Subcutaneous abdominal adipose tissue (tissue), 5 donors: ENCODE measurements at regions not wholly inside any gene's neighbourhood (a gene's known extent, or its start where the extent isn't known, plus 50 kb on each side); places are given as distances from the start of the nearest gene placed in this dataset.

Experiments
- H3K27ac ChIP-seq: one replicate; pipeline ENCODE4 v1.7.0; 2013; ENCODE audit warnings: low read depth, mild to moderate bottlenecking, inconsistent platforms, low read length, moderate library complexity
- H3K27me3 ChIP-seq, 5 donors: one replicate each; pipeline ENCODE4 v1.7.0; 2013; ENCODE audit warnings: low read length in 5 of 5, inconsistent platforms in 1 of 5; ENCODE audit not compliant: control insufficient read depth in 5 of 5, insufficient read depth in 4 of 5
- H3K36me3 ChIP-seq, 5 donors: one replicate each; pipeline ENCODE4 v1.7.0; 2013; ENCODE audit warnings: low read length in 5 of 5; ENCODE audit not compliant: control insufficient read depth in 5 of 5, insufficient read depth in 5 of 5
- H3K4me1 ChIP-seq, 5 donors: one replicate each; pipeline ENCODE4 v1.7.0; 2013; ENCODE audit warnings: low read length in 5 of 5, mild to moderate bottlenecking in 3 of 5, moderate library complexity in 1 of 5; ENCODE audit not compliant: control insufficient read depth in 5 of 5, insufficient read depth in 5 of 5
- H3K4me3 ChIP-seq, 5 donors: one replicate each; pipeline ENCODE4 v1.7.0; 2013; ENCODE audit warnings: low read length in 5 of 5, low read depth in 1 of 5
- H3K9ac ChIP-seq, 5 donors: one replicate each; pipeline ENCODE4 v1.7.0; 2013; ENCODE audit warnings: low read length in 5 of 5, mild to moderate bottlenecking in 4 of 5, moderate library complexity in 3 of 5
- H3K9me3 ChIP-seq, 5 donors: one replicate each; pipeline ENCODE4 v1.7.0; 2013; ENCODE audit warnings: low read length in 5 of 5; ENCODE audit not compliant: control insufficient read depth in 5 of 5
- donor health status: healthy.
- donor health status: healthy.
- donor health status: healthy.
- donor health status: healthy.
- donor health status: healthy.

DNA sequence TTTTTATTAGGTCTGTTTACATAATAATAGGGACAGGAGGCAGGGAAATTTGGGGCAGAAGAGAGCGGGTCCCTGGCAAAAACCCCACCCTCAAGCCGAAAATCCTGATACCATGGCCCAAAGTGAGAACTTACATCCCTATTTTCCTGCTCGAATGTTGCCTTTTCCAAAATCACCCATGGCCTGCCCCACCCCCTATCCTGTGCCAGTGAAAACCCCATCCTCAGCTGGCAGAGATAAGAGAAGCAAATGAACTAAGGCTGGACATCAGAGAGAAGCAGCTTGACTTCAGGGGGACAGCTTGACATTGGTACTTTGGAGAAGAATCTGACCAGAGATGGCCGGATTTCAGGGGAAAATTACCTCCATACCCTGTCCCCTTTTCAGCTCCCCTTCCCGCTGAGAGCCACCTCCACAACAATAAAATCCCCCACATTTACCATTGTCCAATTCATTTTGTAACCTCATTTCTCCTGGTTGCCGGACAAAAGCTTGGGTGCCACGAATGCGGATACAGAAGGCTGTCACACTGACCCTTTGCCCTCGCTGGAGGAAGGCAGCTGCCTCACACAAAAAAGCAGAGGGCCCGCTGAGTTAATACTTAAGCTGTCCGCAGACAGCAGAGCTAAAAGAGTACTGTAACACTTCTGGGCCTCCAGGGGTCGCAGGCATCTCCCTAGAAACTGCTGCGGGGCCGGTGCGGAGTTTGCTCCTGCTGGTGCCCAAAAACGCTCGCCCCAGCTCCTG lies 196.2 kb downstream of the SNCA start:
- H3K4me3 ChIP-seq, result peak overlapping the region in 2 of 5 donors; percentile 42
- H3K27me3 ChIP-seq, result no peaks in the 10 kb centered on the region
- H3K9me3 ChIP-seq, result no peaks in the 10 kb centered on the region
- peaks cover 0 to 7% (median 0%) of the 10 kb centered on the region in 5 donors for H3K4me1 ChIP-seq
- no peaks in the 10 kb centered on the region for H3K36me3 ChIP-seq
- H3K9ac ChIP-seq, result no peak overlapping the region
- H3K27ac ChIP-seq, result no peak overlapping the region

DNA sequence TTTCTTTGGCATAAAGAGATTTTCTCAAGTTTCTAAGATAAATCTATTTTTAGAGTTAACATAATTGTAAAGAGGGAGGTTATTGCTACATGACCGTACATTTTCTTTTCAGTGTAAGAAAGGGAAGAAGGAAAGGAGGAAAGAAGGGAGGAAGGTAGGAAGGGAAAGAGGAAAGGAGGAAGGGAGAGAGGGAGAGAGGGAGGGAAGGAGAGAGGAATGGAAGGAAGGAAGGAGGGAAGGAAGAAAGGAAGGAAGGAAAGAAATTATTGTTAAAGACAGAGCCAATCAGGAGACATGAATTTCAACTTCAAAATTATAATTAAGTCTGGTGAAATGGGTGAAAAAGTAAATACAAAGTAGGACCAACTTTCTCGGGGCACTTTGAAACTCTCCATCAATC lies 197.6 kb downstream of the SNCA start:
- Histone ChIP-seq H3K4me3 (no peak overlapping the region), H3K36me3 (no peaks in the 10 kb centered on the region), H3K27ac (no peak overlapping the region), H3K4me1 (peaks cover 0 to 7% (median 0%) of the 10 kb centered on the region in 5 donors), H3K9me3 (no peaks in the 10 kb centered on the region), H3K9ac (no peak overlapping the region), H3K27me3 (no peaks in the 10 kb centered on the region)

DNA sequence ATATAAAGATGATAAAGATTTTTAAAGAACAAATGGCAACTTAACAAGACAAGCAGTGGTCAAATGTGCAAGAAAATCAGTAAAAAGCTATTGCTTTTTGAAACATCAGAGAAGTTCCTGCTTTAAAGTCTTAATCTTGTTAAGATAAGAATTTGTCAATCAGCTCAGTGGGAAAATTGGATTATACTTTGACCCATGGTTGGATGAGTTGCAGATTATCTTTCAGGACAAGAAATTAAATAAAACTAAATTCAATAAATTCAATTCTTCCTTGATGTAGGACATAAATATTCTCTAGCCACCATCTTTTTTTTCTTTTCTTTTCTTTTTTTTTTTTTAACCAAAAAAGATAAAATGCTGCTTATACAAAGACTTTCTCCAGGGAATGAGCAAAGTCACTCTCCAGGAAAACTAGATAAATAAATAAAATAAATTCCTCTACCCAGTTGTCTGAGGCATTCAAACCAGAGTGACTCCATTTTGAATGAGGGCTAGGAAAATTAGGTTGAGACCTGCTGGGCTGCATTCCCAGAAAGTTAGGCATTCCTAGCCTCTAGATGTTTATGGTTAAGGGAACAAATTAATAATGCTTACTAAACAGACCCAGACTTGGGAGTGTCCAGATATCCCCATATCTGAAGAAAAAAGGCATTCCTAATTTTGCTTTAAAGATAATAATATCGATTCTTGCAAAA lies 211.2 kb downstream of the SNCA start:
- Histone ChIP-seq H3K36me3 (no peaks in the 10 kb centered on the region), H3K4me1 (no peaks in the 10 kb centered on the region), H3K27ac (no peak overlapping the region), H3K27me3 (no peaks in the 10 kb centered on the region), H3K9ac (no peak overlapping the region), H3K4me3 (no peak overlapping the region), H3K9me3 (no peaks in the 10 kb centered on the region)

DNA sequence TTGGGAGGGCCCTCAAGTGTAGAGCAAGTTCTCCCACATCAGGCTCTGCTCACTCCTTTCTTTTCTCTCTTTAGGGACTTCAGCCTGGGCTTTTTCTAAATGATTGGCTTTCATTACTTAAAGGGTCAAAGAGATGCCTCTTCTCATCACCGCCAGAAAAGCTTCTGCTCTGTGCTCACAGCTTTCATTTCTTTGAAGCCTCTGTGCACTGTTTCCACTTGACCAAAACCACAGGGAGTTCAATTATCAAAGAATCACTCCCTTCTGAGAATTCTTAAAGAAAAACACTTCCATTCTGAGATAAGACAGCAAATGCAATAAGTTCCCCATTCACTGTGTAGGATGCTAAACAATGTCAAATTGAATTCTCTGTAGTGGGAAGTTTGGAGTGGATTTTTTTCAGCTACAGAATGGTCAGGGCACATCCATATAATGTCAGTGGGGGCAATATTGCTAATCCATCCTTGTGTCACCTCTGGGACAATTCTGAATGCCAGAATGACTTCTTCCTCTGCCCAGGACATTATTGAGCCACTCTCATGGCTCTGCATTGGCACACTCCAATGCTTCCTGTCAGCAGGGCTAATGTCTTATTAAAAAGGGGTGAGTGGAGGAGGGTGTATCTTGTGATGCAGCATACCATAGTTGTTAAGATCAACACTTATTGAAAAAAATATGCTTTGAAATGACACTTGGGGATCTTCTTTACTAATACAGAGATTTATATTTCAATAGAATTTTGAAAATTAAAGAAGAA lies 217.6 kb downstream of the SNCA start:
- H3K4me3 ChIP-seq, result no peak overlapping the region
- H3K9me3 ChIP-seq, result no peaks in the 10 kb centered on the region
- H3K36me3 ChIP-seq, result no peaks in the 10 kb centered on the region
- H3K27me3 ChIP-seq, result no peaks in the 10 kb centered on the region
- no peaks in the 10 kb centered on the region for H3K4me1 ChIP-seq
- H3K9ac ChIP-seq, result no peak overlapping the region
- H3K27ac ChIP-seq, result no peak overlapping the region

DNA sequence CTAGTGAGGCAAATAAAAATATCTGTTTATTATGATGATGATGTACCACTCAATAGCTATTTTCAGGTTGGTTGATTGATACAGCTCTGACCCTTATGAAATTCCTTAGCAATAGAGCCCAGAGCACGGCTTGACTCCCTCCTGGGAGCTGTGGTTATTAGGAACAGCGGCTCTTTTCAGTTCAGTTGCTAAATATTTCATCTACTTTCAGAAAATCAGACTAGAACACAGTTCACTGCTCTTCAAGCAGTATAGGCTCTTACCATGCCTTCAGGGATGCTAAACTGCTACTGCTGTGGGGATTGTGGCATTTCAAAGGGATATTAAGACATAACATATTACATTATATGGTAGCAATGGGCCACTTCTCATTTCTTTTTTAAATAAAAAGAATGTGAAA lies 218.8 kb downstream of the SNCA start:
- Histone ChIP-seq H3K9ac (no peak overlapping the region), H3K27me3 (no peaks in the 10 kb centered on the region), H3K36me3 (no peaks in the 10 kb centered on the region), H3K27ac (no peak overlapping the region), H3K9me3 (no peaks in the 10 kb centered on the region), H3K4me3 (no peak overlapping the region), H3K4me1 (no peaks in the 10 kb centered on the region)

DNA sequence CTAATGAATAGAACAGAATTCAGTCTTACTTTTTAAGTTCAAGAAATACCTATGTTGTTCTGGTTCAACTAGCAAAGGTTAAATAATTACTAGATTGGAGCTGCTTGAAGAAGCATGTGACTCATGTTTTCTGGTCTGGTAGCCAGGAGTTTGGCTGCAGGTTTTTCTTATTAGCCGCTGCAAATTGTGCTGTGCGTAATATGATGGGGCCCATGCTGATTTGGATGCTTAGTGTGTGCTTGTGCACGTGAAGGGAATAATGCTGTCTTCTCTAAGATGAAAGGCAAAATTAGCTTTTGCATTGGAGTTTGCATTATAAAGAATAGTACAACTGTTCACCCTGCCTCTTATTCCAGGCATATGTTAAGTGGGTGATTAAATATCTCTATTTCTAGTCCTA lies 219.6 kb downstream of the SNCA start:
- no peaks in the 10 kb centered on the region for H3K27me3 ChIP-seq
- H3K36me3 ChIP-seq, result no peaks in the 10 kb centered on the region
- no peaks in the 10 kb centered on the region for H3K4me1 ChIP-seq
- no peak overlapping the region for H3K4me3 ChIP-seq
- H3K9ac ChIP-seq, result no peak overlapping the region
- H3K27ac ChIP-seq, result no peak overlapping the region
- no peaks in the 10 kb centered on the region for H3K9me3 ChIP-seq

DNA sequence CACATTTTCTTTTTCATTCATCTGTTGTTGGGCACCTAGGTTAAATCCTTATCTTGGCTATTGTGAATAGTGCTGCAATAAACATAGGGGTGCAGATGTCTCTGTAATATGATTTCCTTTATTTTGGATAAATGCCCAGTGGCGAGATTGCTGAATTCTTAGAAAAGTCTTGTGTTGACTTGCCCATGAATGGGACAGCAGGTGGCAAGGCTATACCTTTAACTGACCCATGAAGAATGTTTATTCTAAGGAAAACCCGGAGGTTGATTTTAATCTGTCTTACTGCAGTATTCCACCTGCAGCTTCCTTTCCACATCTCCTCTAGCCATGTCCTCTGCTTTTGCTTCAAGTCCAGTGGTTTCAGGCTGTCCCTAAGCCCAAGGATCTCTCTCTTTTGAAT lies 220.6 kb downstream of the SNCA start:
- Histone ChIP-seq H3K4me3 (no peak overlapping the region), H3K9ac (no peak overlapping the region), H3K9me3 (no peaks in the 10 kb centered on the region), H3K27me3 (no peaks in the 10 kb centered on the region), H3K4me1 (no peaks in the 10 kb centered on the region), H3K27ac (no peak overlapping the region), H3K36me3 (no peaks in the 10 kb centered on the region)

DNA sequence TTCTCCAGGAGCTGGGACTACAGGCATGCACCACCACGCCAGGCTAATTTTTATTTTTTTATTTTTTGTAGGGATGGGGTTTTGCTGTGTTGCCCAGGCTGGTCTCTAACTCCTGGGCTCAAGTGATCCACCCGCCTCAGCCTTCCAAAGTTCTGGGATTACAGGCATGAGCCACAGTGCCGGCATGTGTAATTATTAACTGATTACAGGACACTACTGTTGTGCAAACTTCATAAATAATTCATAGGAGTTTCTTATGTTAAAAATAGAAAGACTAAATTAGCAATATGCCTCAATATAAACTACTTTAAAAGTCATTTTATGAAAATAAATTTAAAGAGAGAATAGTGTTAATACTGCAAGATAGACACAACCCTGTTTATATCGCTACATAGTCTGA lies 221.9 kb downstream of the SNCA start:
- no peaks in the 10 kb centered on the region for H3K9me3 ChIP-seq
- H3K4me3 ChIP-seq, result no peak overlapping the region
- H3K9ac ChIP-seq, result no peak overlapping the region
- H3K36me3 ChIP-seq, result no peaks in the 10 kb centered on the region
- H3K27ac ChIP-seq, result no peak overlapping the region
- no peaks in the 10 kb centered on the region for H3K4me1 ChIP-seq
- H3K27me3 ChIP-seq, result no peaks in the 10 kb centered on the region

DNA sequence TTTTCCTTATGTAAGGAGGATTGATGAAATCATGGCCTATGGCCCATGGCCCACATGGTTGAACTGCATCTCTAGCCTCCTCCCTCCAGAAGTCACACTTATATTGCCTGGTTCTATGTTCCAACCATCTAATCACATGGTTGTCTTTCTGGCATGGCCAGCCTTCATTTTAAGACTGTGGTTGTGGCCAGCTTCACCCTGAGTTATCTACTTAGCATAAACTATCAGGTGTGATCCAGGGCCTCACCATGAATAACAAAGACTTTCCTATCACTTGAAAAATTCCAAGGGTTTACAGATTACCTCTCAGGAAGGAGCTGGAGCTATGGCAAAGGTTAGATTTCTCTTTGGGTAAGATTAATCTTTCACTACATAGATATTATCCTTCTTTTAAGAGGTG lies 222.8 kb downstream of the SNCA start:
- Histone ChIP-seq H3K9me3 (no peaks in the 10 kb centered on the region), H3K36me3 (no peaks in the 10 kb centered on the region), H3K9ac (no peak overlapping the region), H3K4me1 (no peaks in the 10 kb centered on the region), H3K27me3 (no peaks in the 10 kb centered on the region), H3K27ac (no peak overlapping the region), H3K4me3 (no peak overlapping the region)

DNA sequence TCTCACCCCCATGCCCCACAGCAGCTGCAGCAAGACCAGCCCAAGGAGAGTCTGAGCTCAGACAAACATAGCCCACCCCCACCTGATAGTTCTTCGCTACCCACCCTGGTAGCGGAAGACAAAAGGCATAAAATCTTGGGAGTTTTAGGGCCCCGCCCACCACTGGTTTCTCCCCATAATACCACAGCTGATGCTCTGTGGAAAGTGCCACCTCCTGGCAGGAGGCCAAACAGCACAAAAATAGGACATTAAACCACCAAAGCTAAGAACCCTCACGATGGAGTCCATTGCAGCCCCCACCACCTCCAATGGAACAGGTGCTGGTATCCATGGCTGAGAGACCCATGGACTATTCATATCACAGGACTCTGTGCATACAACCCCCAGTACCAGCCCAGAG lies 226.7 kb downstream of the SNCA start:
- Histone ChIP-seq H3K4me1 (no peaks in the 10 kb centered on the region), H3K36me3 (no peaks in the 10 kb centered on the region), H3K9me3 (no peaks in the 10 kb centered on the region), H3K27ac (no peak overlapping the region), H3K27me3 (no peaks in the 10 kb centered on the region), H3K9ac (no peak overlapping the region), H3K4me3 (no peak overlapping the region)
